Stimulated activated naive CD8-positive, alpha-beta T cell treated with anti-CD3 and anti-CD28 coated beads, Interleukin-15, Interleukin-2, amounts not matched to agents 100 U/mL and 50 U/mL, for 24 hours (primary cell): ENCODE measurements at regions not wholly inside any gene's neighbourhood (a gene's known extent, or its start where the extent isn't known, plus 50 kb on each side); places are given as distances from the start of the nearest gene placed in this dataset.

ENCODE experiments used
- ATAC-seq: fragments of 150-1000 bp; cut with Tn5 transposase; one replicate; pipeline ENCODE4 v1.10.0; 2021
- DNase-seq: peaks from one replicate; pipeline ENCODE4 v3.0.0; 2021

GRCh38 chr5:20537911-20538703, 550.1 kb upstream of the CDH18 start:
- DNase-seq (no peak), ATAC-seq (no peak)

- no peak for DNase-seq
- ATAC-seq, result no peak
These were observed 548.8 kb upstream of the CDH18 start for GRCh38 chr5:20536813-20537212.

GRCh38 chr5:20536341-20536740, 548.3 kb upstream of the CDH18 start:
- DNase-seq, result no peak

GRCh38 chr5:20528471-20528870, 540.5 kb upstream of the CDH18 start:
- no peak for DNase-seq
- no peak for ATAC-seq

More at GRCh38 chr5:20536341-20536740, 548.3 kb upstream of the CDH18 start:
- no peak for ATAC-seq

- DNase-seq (no peak), ATAC-seq (no peak)
These were observed 537.1 kb upstream of the CDH18 start for GRCh38 chr5:20524991-20525529.

GRCh38 chr5:20522905-20523482, 535.0 kb upstream of the CDH18 start:
- DNase-seq, result no peak
- no peak for ATAC-seq

- no peak for DNase-seq
- no peak for ATAC-seq
These were observed 527.6 kb upstream of the CDH18 start for GRCh38 chr5:20515606-20516005.

GRCh38 chr5:20514145-20514544, 526.1 kb upstream of the CDH18 start:
- no peak for ATAC-seq

GRCh38 chr5:20500546-20500945, 512.5 kb upstream of the CDH18 start:
- ATAC-seq (no peak), DNase-seq (no peak)

More at GRCh38 chr5:20514145-20514544, 526.1 kb upstream of the CDH18 start:
- no peak for DNase-seq

- ATAC-seq (no peak), DNase-seq (no peak)
These were observed 510.9 kb upstream of the CDH18 start for GRCh38 chr5:20498926-20499325.

GRCh38 chr5:20498102-20498501, 510.1 kb upstream of the CDH18 start:
- ATAC-seq, result no peak
- DNase-seq, result no peak

- ATAC-seq (no peak), DNase-seq (no peak)
These were observed 509.4 kb upstream of the CDH18 start for GRCh38 chr5:20497356-20497755.

- DNase-seq (no peak), ATAC-seq (no peak)
These were observed 506.7 kb upstream of the CDH18 start for GRCh38 chr5:20494706-20495105.

GRCh38 chr5:20486826-20487225, 498.8 kb upstream of the CDH18 start:
- ATAC-seq (no peak), DNase-seq (no peak)

GRCh38 chr5:20476016-20476415, 488.0 kb upstream of the CDH18 start:
- ATAC-seq (no peak), DNase-seq (no peak)

- ATAC-seq (no peak), DNase-seq (no peak)
These were observed 483.0 kb upstream of the CDH18 start for GRCh38 chr5:20470997-20471396.

- DNase-seq (no peak), ATAC-seq (no peak)
These were observed 481.8 kb upstream of the CDH18 start for GRCh38 chr5:20469792-20470191.

- DNase-seq (no peak), ATAC-seq (no peak)
These were observed 481.4 kb upstream of the CDH18 start for GRCh38 chr5:20469390-20469789.

GRCh38 chr5:20466512-20466911, 478.5 kb upstream of the CDH18 start:
- ATAC-seq (no peak), DNase-seq (no peak)

- ATAC-seq (no peak), DNase-seq (no peak)
These were observed 475.2 kb upstream of the CDH18 start for GRCh38 chr5:20463206-20463605.

GRCh38 chr5:20446121-20446520, 458.1 kb upstream of the CDH18 start:
- ATAC-seq (no peak), DNase-seq (no peak)

- ATAC-seq (no peak), DNase-seq (no peak)
These were observed 457.4 kb upstream of the CDH18 start for GRCh38 chr5:20445326-20445860.

GRCh38 chr5:20434786-20435185, 446.8 kb upstream of the CDH18 start:
- DNase-seq (no peak), ATAC-seq (no peak)
